DOHH2 (cell line): ENCODE measurements at regions not wholly inside any gene's neighbourhood (a gene's known extent, or its start where the extent isn't known, plus 50 kb on each side); places are given as distances from the start of the nearest gene placed in this dataset.
A peak's percentile ranks its signal among the peaks of the same experiment; 100 is the strongest.

Experiments used
- H3F3A ChIP-seq: fragments of 200-600 bp; sonication (generic), shearing (Covaris generic); 2 replicates; pipeline ENCODE4 v1.6.0; 2016; ENCODE audit warnings: antibody characterized with exemption, mild to moderate bottlenecking; ENCODE audit not compliant: control insufficient read depth, insufficient read depth
- H3K27ac ChIP-seq: fragments of 200-600 bp; sonication (generic); 2 replicates; pipeline ENCODE4 v1.5.1; 2014; ENCODE audit warnings: low read depth, mild to moderate bottlenecking, low read length, moderate library complexity
- H3K27me3 ChIP-seq: fragments of 200-600 bp; sonication (generic); 2 replicates; pipeline ENCODE4 v1.6.1; 2014; ENCODE audit warnings: mild to moderate bottlenecking, low read length, mixed read lengths; ENCODE audit not compliant: control insufficient read depth
- H3K36me3 ChIP-seq: fragments of 200-600 bp; sonication (generic); 2 replicates; pipeline ENCODE4 v1.6.1; 2014; ENCODE audit warnings: mild to moderate bottlenecking, low read length, moderate library complexity, mixed read lengths; ENCODE audit not compliant: control insufficient read depth
- H3K4me1 ChIP-seq: fragments of 200-600 bp; sonication (generic); 2 replicates; pipeline ENCODE4 v1.6.1; 2014; ENCODE audit warnings: mild to moderate bottlenecking, low read length, mixed read lengths; ENCODE audit not compliant: control insufficient read depth
- H3K4me2 ChIP-seq: fragments of 200-600 bp; sonication (generic); 2 replicates; pipeline ENCODE4 v1.6.0; 2014; ENCODE audit warnings: mild to moderate bottlenecking, low read length, moderate library complexity
- H3K4me3 ChIP-seq: fragments of 200-600 bp; sonication (generic); 2 replicates; pipeline ENCODE4 v1.5.1; 2014; ENCODE audit warnings: mild to moderate bottlenecking, low read length, mixed read lengths
- H3K79me2 ChIP-seq: fragments of 200-600 bp; sonication (generic); 2 replicates; pipeline ENCODE4 v1.6.1; 2014; ENCODE audit warnings: mild to moderate bottlenecking, low read length, mixed read lengths; ENCODE audit not compliant: control insufficient read depth
- H3K9me2 ChIP-seq: fragments of 200-600 bp; sonication (generic); replicated peaks from 2 replicates; pipeline ENCODE4 v1.6.1; 2014; ENCODE audit warnings: mild to moderate bottlenecking, low read length, mixed read lengths; ENCODE audit not compliant: control insufficient read depth
- H3K9me3 ChIP-seq: fragments of 200-600 bp; sonication (generic); 2 replicates; pipeline ENCODE4 v1.6.1; 2014; ENCODE audit warnings: antibody characterized with exemption, low read length, mixed read lengths; ENCODE audit not compliant: control insufficient read depth, insufficient read depth
- H4K20me1 ChIP-seq: fragments of 200-600 bp; sonication (generic); 2 replicates; pipeline ENCODE4 v1.6.0; 2014; ENCODE audit warnings: low read depth, mild to moderate bottlenecking, antibody characterized with exemption, low read length, moderate library complexity; ENCODE audit not compliant: control insufficient read depth, insufficient read depth
- EZH2phosphoT487 ChIP-seq: fragments of 200-600 bp; sonication (generic); IDR thresholded peaks from 2 replicates; pipeline ENCODE4 v1.6.1; 2017; ENCODE audit warnings: borderline replicate concordance, mild to moderate bottlenecking, antibody characterized with exemption, low read length, moderate library complexity, mixed read lengths
- TF ChIP-seq, protein P1 (sequence below): fragments of 200-600 bp; sonication (generic); IDR thresholded peaks from one replicate; pipeline ENCODE4 v1.5.1; 2014; ENCODE audit warnings: antibody characterized with exemption, mild to moderate bottlenecking, low read depth, low read length; ENCODE audit not compliant: poor library complexity, severe bottlenecking

DNA sequence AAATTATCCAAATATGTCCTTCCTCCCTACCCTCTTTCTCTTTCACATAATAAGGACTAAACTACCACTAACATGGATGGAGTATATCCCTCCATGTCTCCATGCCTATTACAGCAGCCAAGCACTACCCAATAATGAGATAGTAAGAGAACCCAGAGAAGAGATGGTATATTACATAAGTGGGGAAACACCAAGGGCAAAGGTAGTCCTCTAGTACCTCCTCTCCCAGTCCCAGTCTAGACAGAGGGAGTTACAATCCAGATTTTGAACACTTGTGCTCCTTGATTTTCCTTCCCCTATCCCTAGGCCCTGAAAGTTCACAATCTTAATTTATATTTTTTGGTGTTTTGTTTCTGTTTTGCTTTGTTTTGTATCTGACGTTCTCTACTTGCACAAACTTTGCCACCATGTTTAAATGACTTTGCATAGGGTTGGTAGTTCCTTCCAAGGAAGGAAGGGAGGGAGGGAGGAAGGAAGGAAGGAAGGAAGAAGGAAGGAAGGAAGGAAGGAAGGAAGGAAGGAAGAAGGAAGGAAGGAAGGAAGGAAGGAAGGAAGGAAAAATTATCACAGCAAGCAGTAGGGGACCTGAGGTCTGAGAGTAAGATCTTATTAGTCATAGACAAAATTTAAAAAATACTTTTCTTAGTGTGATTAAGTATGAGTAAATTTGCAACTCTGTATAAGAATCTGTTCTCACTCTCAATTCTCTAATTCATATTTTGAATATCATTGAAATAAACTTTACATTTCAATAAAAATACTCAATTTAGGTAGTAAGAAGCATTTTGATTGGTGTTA, 521.9 kb downstream of the PTPRC start:
- H3K36me3 ChIP-seq = no peaks in the 10 kb centered on the region
- no peaks in the 10 kb centered on the region for H3K9me2 ChIP-seq
- H3F3A ChIP-seq = no peaks in the 10 kb centered on the region
- H3K4me1 ChIP-seq = peaks cover 46% of the 10 kb centered on the region
- H3K4me2 ChIP-seq = no peak overlapping the region
- H3K79me2 ChIP-seq = no peaks in the 10 kb centered on the region
- H3K9me3 ChIP-seq = no peaks in the 10 kb centered on the region; the same call in 1 of the 2 replicates
- TF ChIP-seq, protein P1, sequence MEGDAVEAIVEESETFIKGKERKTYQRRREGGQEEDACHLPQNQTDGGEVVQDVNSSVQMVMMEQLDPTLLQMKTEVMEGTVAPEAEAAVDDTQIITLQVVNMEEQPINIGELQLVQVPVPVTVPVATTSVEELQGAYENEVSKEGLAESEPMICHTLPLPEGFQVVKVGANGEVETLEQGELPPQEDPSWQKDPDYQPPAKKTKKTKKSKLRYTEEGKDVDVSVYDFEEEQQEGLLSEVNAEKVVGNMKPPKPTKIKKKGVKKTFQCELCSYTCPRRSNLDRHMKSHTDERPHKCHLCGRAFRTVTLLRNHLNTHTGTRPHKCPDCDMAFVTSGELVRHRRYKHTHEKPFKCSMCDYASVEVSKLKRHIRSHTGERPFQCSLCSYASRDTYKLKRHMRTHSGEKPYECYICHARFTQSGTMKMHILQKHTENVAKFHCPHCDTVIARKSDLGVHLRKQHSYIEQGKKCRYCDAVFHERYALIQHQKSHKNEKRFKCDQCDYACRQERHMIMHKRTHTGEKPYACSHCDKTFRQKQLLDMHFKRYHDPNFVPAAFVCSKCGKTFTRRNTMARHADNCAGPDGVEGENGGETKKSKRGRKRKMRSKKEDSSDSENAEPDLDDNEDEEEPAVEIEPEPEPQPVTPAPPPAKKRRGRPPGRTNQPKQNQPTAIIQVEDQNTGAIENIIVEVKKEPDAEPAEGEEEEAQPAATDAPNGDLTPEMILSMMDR = no peak
- no peak for TF ChIP-seq EZH2phosphoT487
- no peaks in the 10 kb centered on the region for H4K20me1 ChIP-seq
- no peak overlapping the region for H3K4me3 ChIP-seq
- no peak overlapping the region for H3K27ac ChIP-seq
- no peaks in the 10 kb centered on the region for H3K27me3 ChIP-seq

DNA sequence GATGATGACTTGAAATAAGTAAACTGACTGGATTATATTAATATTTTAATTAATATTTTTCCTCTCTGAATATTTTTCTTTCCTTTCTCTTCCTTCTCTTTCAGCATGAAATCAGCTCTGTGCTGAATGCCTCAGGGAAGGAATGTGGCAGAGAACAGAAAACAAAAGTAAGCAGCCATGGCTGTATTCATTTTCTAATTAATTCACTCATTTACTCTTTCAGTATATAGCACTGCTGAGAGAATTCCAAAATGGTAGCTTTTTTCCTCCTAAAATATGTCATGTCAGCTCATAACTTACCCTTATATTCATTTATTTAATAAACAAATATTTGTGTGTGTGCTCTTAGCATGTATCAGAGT, 522.5 kb downstream of the PTPRC start:
- Histone ChIP-seq H3K4me3 (0 out of 2 replicates have a peak overlapping the region, but pooled peaks have one; percentile 12), H3K27me3 (no peaks in the 10 kb centered on the region), H3K27ac (no peak overlapping the region)

DNA sequence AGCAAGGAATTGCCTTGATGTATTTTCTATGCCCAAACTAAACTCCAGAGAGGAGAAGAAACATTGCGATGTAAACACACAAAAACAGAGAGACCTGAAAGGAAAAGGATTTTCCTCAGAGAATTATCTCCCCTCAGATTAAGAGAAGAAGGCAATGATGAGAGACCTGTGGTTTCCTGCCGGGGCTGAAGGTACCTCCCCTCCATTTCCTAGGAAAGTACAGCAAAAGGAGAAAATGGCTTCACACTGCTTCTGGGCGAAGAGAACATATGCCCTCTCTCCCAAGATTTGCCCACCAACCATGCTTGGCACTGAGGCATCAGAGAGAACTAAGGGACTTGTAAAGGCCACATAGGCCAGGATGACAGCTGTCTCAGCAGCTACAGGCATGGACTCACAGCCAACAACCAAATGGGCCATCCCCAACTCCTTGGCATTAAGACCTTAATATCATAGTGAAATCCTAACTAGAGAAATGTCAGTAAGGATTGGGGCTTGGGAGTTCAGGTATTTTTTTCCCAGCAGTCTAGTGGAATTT, 523.0 kb downstream of the PTPRC start:
- Histone ChIP-seq H3K4me1 (peaks cover 36% of the 10 kb centered on the region), H3K4me2 (peak overlapping the region; percentile 48), H3K4me3 (peak overlapping the region; percentile 12; the same call in 1 of the 2 replicates), H3K79me2 (no peaks in the 10 kb centered on the region), H3F3A (no peaks in the 10 kb centered on the region), H3K27ac (no peak overlapping the region), H3K9me3 (no peaks in the 10 kb centered on the region; the same call in 1 of the 2 replicates), H4K20me1 (no peaks in the 10 kb centered on the region), H3K36me3 (no peaks in the 10 kb centered on the region), H3K27me3 (no peaks in the 10 kb centered on the region), H3K9me2 (no peaks in the 10 kb centered on the region)
- TF ChIP-seq EZH2phosphoT487 = no peak
- TF ChIP-seq, protein P1 = no peak

More for the DNA sequence above, 522.5 kb downstream of the PTPRC start:
- Histone ChIP-seq H3F3A (no peaks in the 10 kb centered on the region), H3K9me2 (no peaks in the 10 kb centered on the region), H3K9me3 (no peaks in the 10 kb centered on the region; the same call in 1 of the 2 replicates), H3K4me1 (peaks cover 40% of the 10 kb centered on the region), H4K20me1 (no peaks in the 10 kb centered on the region), H3K4me2 (peak overlapping the region; percentile 48), H3K79me2 (no peaks in the 10 kb centered on the region), H3K36me3 (no peaks in the 10 kb centered on the region)
- TF ChIP-seq, protein P1 = no peak
- TF ChIP-seq EZH2phosphoT487 = no peak
